Right lung (tissue), 2 donors: ENCODE measurements at regions not wholly inside any gene's neighbourhood (a gene's known extent, or its start where the extent isn't known, plus 50 kb on each side); places are given as distances from the start of the nearest gene placed in this dataset.

Experiments
- DNase-seq, 2 donors: peaks; one replicate each; pipeline ENCODE4 v3.0.0-alpha.2; 2013

DNA sequence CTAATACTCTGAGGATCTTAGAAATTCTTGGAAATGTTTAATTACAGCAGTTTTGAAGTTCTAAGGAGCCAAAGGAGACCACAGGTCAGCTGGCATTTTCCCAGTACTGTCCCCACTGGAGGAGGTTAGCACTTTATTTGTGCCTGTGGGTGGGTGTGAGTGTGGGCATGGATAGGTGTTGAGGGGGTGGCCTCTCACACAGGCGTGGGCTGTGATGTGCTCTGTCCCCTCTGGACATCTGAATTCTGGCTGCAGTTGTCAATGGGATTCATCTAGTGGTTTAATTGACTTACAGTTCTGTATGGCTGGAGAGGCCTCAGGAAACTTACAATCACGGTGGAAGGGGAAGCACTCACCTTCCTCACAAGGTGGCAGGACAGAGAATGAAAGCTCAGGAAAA lies 135.4 kb upstream of the NAMPT start:
- DNase-seq = no peak

DNA sequence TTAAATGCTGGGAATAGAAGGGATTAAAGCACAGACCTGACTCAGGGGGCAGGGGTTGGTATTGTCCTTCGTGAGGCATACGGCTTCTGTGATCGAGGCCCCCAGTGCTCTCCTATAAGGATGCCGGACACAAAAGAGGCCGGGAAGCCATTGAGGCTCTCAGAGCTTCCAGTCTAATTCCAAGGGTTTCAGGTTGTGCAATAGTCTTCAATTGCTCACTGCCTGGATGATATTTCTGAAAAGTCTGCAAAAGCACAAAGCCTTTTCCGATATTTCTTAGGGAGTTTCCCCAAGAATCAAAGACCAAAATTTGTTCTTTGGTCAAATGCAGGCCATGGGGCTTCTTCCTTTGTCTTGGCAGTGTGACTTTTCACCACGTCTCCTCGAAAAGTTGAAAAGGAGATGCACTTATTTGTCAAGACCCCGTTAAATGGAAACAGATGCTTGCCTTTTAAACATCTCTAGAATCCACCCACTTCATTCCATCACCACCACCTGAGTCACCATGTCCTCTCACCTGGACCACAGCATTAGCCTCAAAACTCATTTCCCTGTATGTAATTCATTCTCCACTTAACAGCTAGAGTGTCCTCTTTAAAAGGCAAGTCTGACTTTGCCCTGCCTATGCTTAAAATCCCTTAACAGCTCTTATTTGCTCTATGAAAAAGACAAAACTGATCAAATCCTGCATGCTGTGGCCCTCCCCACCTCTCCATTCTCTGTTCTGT lies 134.8 kb upstream of the NAMPT start:
- no peak for DNase-seq

DNA sequence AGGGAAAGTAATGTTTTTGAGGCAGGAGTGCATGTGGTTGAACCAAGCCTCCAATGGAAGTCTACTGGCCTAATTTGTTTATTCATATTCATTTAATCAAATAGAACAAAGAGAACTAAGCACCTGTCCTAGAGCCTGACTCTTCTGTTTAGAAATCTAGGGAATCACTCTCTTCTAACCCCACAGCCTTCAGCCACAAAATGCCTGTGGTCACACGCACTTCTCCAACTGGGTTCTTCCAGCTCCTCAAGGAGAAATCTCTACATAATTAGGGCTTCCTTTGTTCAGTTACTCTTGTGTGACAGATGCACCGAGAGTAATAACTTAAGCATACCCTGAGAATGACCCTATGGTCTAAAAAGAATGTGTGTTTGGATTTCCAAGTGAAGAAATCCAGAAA lies 133.7 kb upstream of the NAMPT start:
- DNase-seq = no peak

DNA sequence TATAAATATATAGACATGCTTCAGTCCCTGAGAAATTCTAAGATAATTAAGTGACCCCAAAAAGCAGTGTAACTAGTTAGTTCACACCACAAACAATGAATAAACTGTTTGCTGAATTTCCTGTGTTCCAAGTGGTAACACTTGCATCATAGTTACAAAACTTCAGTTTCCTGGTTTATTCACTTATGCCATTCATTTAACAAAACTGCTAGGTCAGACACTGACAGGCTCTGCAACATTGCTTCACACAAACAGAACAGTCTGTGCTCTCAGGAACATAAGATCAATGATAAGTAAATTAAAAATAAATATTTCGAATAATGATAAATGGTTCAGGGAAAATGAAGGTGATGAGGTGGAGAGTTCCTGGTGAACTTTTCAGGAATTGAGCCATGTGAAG lies 133.3 kb upstream of the NAMPT start:
- no peak for DNase-seq

DNA sequence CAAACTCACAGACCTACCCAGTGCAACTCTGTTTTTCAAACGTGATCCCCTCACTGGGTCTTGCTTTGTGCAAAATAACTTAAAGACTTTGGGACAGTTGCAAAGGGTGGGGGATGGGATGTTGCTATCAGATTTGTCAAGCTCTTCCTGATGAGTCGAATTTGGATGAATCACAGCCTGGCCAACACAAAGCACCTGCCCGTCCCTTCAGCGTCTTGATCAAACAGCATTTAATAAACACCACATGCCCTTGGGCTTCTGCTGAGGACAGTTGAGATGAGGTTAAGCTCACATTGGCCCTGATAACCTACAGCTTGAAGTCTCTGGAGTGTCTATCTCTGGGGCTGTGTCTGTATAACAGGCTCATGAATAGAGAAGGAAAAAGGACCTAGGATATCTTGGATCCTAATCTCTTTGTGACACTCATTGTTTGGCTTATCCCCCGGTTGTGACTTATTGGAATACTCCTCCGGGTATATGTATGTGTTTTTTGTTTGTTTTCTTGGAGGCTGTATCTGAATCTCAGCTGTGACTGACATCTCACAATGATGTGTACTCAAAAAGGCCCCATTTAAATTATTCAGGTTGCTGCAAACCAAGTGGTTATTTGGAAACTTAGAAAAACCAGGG lies 132.6 kb upstream of the NAMPT start:
- DNase-seq = no peak

DNA sequence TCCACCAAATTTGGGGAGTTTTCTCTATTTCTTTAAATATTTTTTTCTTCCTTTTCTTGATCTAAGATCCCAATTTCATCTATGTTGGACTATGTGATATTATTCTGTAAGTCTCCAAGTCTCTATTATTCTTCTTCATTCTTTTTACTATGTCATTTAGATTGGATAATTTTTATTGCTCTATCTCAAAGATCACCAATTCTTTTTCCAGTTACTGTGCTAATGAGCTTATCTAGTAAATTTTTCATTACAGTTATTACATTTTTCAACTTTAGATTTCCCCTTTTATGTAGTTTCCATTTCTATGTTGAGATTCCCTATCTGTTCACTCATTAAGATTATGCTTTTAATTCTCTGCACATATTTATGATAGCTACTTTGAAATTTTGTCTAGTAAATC lies 131.6 kb upstream of the NAMPT start:
- DNase-seq = no peak

DNA sequence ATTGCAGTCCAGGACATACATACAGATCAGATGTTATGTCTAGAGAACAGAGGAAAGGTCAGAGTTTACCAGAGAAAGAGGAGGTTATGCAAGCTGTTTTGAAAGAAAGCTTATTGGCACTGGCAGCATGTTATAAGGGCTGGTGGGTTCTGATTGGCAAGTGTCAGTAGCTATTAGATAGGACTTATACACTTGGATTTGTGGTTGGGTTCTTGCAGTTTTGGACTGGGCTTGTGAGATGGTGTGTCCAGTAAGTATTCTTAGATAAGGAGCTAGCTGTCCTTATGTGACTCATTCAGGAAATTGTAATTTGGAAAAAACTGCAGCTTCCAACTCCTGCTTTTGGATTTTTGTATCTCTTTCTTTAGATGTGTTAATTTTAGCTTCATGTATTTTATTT lies 130.7 kb upstream of the NAMPT start:
- no peak for DNase-seq

DNA sequence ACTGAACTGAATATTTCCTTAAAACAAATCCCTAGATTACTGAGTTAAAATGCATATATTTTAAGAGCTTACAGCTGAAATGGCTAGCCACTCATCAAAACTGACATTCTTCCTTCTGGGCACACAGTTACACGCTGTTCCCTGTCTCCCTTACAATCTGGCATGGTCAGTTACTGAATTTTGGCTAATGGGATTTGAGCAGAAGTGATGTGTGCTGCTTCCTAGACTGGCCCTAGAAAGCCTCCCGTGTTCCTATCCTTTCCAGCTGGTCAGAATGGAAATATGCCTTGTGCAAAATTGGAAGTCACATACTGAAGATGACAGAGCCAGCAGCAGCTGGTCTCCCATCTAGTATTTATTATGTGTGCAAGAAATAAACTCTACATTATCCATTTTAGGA lies 128.7 kb upstream of the NAMPT start:
- DNase-seq = no peak

DNA sequence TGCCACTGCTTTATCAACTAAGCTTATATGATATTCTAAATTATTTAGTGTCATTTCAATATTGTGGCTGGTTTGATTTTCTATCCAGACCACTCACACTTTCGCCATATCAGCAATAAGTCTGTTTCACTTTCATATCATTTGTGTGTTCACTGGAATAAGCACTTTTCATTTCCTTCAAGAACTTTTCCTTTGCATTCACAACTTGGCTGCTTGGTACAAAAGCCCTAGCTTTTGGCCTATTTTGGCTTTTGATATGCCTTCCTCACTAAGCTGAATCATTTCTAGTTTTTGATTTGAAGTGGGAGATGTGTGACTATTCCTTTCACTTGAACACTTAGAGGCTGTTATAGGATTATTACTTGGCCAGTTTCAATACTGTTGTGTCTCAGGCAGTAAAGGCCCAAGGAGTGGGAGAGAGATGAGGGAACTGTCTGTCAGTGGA lies 120.9 kb upstream of the NAMPT start:
- DNase-seq = no peak

DNA sequence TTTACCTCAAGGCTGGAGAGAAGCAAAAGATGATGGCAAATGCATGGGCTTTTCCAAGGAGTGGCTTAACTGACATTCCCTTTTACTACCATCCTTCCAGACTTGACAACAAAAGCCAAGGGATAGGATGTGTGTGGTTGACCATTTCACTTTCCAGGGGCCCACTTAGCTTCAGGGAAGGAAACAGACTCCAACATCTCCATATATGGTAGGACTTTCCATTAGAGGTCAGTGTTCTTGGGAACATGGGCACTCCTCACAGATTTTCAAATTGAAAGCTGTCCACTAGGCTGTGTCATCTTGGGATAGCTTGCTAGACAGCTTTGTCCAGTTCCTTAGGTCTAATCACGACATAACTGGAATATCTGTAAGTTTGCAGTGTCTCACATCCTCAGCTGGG lies 118.1 kb upstream of the NAMPT start:
- no peak for DNase-seq

DNA sequence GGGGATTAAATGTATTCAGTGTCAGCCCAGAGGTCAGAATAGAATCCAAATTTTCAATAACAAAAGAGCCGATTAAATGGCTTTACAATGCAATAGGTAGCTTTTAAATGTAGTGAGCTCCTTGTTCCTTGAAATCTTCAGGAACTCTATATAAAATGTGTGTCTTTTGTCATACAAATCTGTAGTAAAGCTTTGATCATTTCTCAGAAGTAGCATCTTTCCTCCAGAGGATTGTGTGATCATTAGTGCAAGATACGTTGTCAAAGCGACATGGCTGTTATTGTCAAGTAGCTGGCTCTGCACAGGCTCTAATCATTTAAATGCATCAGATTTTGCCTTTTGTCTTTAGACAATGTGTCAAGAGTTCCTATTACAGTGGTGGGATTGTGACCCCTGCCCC lies 116.1 kb upstream of the NAMPT start:
- DNase-seq = no peak

DNA sequence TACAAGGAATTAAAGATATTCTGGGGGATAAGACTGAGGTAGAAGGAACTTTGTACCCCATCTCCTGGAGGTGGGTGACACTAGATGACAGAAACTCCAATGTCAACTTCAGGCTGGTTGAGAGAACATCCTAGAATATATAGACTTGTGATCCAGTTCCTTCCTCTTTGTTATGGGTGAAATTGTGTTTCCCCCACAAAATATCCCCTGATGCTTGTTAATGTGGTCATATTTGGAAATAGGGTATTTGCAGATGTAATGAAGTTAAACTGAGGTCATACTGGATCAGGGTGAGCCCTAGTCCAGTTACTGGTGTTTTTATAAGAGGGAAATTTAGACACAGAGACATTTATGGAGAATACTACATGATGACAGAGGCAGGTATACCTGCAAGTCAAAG lies 114.0 kb upstream of the NAMPT start:
- no peak for DNase-seq

DNA sequence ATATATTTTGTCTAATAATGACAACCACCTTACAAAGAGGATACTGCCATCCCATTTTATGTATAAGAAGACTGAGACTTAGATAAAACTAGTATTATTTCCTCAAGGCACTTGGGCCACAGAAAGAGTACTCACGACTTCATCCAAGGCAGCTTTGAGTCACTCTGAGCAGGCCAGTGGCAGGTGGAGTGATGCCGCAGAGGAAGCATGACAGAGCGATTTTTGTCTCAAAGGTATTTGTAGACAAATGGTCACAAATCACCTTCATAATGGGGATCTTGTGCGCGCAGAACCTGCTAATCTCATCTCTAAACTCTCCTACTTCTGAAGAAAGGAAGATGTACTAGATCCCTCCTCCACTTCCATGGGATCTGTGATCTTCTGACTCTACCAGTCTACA lies 113.2 kb upstream of the NAMPT start:
- DNase-seq = no peak

DNA sequence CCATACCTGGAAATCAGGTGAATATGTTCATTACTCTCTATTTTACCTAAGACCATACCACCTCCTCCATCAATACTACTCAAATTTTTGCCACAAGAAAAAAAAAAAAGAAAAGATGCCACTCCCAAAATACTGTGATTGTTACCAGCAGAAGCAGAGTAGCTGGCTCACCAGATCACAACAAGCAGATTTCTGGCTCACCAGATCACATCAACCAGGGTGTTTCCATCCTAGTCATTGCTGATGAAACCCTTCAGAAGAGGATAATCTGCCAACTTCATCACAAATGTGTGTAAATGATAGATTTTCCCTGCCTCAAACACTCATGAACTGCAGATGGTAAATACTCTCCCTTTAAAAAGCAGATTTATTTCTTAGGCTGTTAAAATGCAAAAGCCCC lies 109.7 kb upstream of the NAMPT start:
- no peak for DNase-seq

DNA sequence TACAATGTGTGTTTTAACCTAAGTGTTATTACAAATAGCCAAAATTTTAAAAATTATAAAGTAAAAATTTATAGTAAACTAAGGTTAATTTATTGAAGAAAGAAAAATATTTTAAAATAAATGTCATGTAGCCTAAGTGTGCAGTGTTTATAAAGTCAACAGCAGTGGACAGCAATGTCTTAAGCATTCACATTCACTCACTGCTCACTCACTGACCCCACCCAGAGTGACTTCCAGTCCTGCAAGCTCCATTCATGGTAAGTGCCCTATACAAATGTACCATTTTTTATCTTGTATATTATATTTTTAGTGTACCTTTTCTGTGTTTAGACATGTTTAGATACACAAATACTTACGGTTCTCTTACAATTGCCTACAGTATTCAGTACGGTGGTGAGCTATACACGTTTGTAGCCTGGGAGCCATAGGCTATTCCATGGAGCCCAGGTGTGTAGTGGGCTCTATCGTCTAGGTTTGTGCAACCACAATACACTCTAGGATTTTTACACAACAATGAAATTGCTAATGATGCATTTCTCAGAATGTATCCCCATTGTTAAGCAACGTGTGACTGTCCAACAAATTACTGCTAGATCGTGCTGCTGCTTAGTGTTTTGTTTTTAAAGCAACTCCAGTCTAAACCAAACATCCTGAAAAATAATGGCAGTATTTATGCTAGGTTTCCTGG lies 108.9 kb upstream of the NAMPT start:
- no peak for DNase-seq

DNA sequence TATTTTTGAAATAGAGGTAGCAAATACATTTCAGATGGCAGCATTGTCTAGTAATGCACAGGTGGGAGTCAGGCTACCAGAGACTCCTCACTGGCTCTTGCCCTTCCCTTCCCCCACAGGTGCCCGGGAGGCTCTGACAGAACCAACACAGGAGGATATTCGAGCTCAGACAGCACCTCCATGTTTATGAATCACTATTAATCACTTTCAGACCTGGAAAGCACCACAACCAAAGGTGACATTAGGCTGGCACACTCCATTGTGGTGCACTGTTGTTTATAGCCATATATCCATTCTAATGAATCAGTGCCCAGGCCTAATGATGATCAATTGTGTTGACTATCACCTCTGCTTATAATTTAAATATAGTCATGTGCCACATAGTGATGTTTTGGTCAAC lies 107.8 kb upstream of the NAMPT start:
- DNase-seq = no peak

DNA sequence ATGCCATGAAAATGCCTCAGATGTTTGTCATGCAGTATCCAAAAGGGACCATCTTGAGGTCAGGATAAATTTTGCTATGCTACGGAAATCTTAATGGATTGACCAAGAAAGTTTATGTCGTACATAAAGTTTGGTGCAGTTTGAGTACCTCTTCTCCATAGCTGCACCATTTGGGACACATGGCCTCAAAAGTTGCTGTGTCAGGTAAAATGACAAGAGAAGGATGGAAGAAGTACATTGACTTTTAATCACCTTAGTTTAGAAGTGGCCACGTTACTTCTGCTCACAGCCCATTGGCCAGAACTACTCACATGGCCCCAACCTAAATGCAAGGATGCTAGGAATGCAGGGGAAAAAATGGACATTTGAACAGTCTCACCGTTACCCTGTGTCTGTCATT lies 107.4 kb upstream of the NAMPT start:
- no peak for DNase-seq

DNA sequence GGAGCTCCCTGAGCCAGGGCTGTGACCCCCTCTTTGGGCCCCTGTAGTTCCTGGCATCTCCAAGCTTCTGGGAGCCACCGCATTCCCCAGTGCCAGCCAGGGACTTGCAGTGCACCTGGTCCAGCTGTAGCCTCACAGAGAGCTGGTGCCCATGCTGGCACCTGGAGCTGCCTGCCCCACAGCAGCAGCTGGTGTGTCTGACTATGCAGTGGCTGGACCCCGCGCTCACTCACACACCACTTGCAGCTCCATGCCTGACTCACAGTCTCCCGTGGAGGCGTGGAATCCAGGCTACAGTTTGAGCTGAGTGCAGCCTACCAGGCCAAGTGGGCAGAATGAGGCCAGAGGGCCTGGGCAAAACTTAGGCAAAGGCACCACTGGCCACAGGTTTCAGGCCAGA lies 102.2 kb upstream of the NAMPT start:
- DNase-seq = no peak

DNA sequence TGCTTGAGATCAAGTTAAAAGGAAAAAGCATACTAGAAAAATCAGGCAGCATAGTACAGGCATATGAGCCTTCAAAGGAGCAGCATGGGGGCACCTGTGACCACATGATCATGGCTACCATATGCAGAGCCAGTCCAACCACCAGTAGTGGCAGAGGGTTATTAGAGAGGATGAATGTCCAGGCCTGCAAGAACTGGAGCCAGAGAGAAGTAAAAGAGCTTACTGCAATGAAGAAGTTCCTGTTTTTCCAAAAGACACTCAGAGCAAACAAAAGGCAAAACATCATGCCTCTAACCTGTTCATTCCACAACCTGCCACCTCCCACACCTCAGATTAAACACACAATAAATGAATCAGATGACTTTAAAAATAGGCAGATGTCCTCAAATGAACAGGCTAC lies 99.6 kb upstream of the NAMPT start:
- DNase-seq = no peak

DNA sequence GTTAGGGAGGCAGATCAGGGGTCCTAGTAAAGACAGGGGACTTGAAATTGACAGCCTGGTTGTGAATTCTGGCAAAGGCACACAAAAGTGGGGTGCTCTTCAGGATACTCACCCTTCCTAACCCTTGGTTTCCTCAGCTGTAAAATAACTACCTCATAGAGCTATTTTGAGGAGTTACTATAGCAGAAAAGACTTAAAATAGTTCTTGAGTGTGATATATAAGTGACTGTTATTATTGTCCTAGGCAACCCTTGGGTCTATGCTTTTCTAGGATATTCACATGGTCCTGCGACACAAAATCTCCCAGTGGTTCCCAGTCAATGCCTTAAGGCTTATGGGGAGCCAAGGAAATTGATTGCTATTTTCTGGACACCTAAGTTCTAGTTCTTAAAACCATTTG lies 98.1 kb upstream of the NAMPT start:
- no peak for DNase-seq

DNA sequence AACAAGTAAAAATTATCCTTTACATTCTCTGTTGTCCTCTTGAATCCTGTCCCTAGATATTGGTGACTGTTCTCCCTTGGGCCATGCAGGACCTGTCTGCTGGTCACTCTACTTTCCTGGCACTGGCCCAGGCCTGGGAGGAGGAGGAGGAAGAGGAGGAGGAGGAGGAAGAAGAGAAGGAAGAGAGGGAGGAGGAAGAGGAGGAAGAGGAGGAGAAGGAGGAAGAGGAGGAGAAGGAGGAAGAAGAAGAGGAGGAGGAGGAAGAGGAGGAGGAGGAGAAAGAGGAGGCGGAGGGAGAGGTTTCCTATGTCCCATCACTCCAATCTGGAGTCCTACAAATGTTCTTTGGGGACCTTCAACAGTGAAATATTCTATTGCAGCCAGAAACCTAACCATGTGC lies 97.3 kb upstream of the NAMPT start:
- DNase-seq = no peak

DNA sequence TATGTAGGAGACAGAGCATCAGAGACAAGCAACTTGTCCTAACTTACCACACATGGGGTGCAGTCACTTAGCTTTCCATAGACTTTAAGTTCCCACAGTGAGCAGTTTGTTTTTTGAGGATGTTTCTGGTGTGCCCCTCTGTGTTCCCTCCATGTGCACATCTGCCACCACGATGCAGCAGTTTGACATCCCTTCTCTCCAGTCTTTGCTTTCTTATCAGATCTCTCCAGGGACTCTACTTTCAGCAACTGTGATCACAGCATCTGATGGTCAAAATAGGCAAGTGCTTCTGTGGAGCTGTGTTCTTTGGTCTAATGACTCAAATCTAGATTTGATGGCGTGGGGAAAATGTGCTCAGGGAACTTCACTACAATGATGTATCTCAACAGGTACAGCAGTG lies 96.5 kb upstream of the NAMPT start:
- DNase-seq = no peak

DNA sequence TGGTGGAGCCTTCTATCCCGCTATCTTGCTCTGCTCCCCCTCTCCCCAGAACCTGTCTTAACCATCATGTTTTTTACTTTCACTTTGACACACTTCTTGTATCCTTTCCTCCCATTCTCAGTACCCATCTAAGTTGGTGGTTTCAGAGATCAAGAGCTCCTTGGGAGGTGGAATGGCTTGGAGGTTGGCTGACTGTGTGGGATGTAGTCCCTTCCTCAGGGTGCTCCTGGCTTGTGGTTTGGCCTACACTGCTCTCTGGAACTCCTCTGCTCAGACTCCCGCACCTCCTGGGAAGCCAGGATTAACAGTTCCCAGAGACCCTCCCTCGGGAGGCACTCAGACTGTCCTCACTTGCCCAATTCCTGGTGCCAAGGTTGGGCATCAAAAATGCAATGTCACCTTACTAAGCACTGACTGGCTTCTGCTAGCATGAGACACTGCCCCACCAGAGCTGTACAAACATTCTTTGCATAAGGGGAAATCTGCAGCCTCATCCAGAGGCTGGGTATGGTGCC lies 93.1 kb upstream of the NAMPT start:
- DNase-seq = no peak
